GM21528 (cell line): ENCODE measurements at regions not wholly inside any gene's neighbourhood (a gene's known extent, or its start where the extent isn't known, plus 50 kb on each side); places are given as distances from the start of the nearest gene placed in this dataset.
"Not testable (repeated sequence)": the region's sequence is repeated elsewhere in the genome, so short reads cannot be mapped to it uniquely, and the experiment has no call there.

Experiments used
- ATAC-seq: cut with Tn5 transposase; IDR thresholded peaks from one replicate; pipeline ENCODE4 v1.9.1; 2021; ENCODE audit warnings: mild to moderate bottlenecking, moderate library complexity; ENCODE audit not compliant: unreplicated experiment, low FRiP score

- no peak for ATAC-seq
Measured at GRCh38 chr2:21194147-21194546, 70.4 kb downstream of the TDRD15 start.

- no peak for ATAC-seq
Measured at GRCh38 chr2:21194858-21195271, 71.1 kb downstream of the TDRD15 start.

GRCh38 chr2:21195326-21195725 is 71.6 kb downstream of the TDRD15 start:
- no peak for ATAC-seq

GRCh38 chr2:21198637-21199036 is 74.9 kb downstream of the TDRD15 start:
- no peak for ATAC-seq

GRCh38 chr2:21203976-21204375 is 80.2 kb downstream of the TDRD15 start:
- no peak for ATAC-seq

GRCh38 chr2:21214085-21214484 is 90.3 kb downstream of the TDRD15 start:
- ATAC-seq: not testable (repeated sequence)

- ATAC-seq: no peak
Measured at GRCh38 chr2:21217442-21217841, 93.7 kb downstream of the TDRD15 start.

GRCh38 chr2:21220930-21221329 is 97.2 kb downstream of the TDRD15 start:
- no peak for ATAC-seq

GRCh38 chr2:21223618-21224017 is 99.8 kb downstream of the TDRD15 start:
- ATAC-seq: no peak

- no peak for ATAC-seq
Measured at GRCh38 chr2:21228041-21228895, 104.5 kb downstream of the TDRD15 start.

GRCh38 chr2:21229302-21229701 is 105.5 kb downstream of the TDRD15 start:
- ATAC-seq: no peak

GRCh38 chr2:21230140-21230539 is 106.4 kb downstream of the TDRD15 start:
- ATAC-seq: no peak

- ATAC-seq: no peak
Measured at GRCh38 chr2:21231985-21232384, 108.2 kb downstream of the TDRD15 start.

- ATAC-seq: no peak
Measured at GRCh38 chr2:21233194-21233593, 109.4 kb downstream of the TDRD15 start.

GRCh38 chr2:21234001-21234400 is 110.2 kb downstream of the TDRD15 start:
- ATAC-seq: no peak

- no peak for ATAC-seq
Measured at GRCh38 chr2:21234464-21235120, 110.8 kb downstream of the TDRD15 start.

- not testable (repeated sequence) for ATAC-seq
Measured at GRCh38 chr2:21239749-21240148, 116.0 kb downstream of the TDRD15 start.

- ATAC-seq: no peak
Measured at GRCh38 chr2:21244161-21244560, 120.4 kb downstream of the TDRD15 start.

- ATAC-seq: no peak
Measured at GRCh38 chr2:21245565-21245964, 121.8 kb downstream of the TDRD15 start.

- ATAC-seq: no peak
Measured at GRCh38 chr2:21249367-21249766, 125.6 kb downstream of the TDRD15 start.

GRCh38 chr2:21250673-21251072 is 126.9 kb downstream of the TDRD15 start:
- ATAC-seq: no peak
